GM10248 (cell line): ENCODE measurements at regions not wholly inside any gene's neighbourhood (a gene's known extent, or its start where the extent isn't known, plus 50 kb on each side); places are given as distances from the start of the nearest gene placed in this dataset.
"Not testable (repeated sequence)": the region's sequence is repeated elsewhere in the genome, so short reads cannot be mapped to it uniquely, and the experiment has no call there.

ENCODE experiments used
- CTCF ChIA-PET: fragments of 300-600 bp; sonication (Branson Sonifier 250); formaldehyde crosslinking; extraction: SDS; loops from one replicate; lab custom pipeline; 2021; ENCODE audit warnings: antibody characterized with exemption; lab: Yijun Ruan, JAX
- POLR2A ChIA-PET: fragments of 350-650 bp; sonication (Branson Sonifier 250); formaldehyde crosslinking; extraction: SDS; loops from one replicate; lab custom pipeline; 2020; ENCODE audit warnings: antibody characterized with exemption; lab: Yijun Ruan, JAX
- DNase-seq: peaks from one replicate; pipeline ENCODE4 v3.0.0; 2012; ENCODE audit errors: extremely low spot score
- CTCF ChIP-seq: IDR thresholded peaks from 2 replicates; pipeline ENCODE4 v1.5.1; 2012; ENCODE audit warnings: mild to moderate bottlenecking, low read depth; ENCODE audit errors: extremely low read depth, missing control alignments, control extremely low read depth

DNA sequence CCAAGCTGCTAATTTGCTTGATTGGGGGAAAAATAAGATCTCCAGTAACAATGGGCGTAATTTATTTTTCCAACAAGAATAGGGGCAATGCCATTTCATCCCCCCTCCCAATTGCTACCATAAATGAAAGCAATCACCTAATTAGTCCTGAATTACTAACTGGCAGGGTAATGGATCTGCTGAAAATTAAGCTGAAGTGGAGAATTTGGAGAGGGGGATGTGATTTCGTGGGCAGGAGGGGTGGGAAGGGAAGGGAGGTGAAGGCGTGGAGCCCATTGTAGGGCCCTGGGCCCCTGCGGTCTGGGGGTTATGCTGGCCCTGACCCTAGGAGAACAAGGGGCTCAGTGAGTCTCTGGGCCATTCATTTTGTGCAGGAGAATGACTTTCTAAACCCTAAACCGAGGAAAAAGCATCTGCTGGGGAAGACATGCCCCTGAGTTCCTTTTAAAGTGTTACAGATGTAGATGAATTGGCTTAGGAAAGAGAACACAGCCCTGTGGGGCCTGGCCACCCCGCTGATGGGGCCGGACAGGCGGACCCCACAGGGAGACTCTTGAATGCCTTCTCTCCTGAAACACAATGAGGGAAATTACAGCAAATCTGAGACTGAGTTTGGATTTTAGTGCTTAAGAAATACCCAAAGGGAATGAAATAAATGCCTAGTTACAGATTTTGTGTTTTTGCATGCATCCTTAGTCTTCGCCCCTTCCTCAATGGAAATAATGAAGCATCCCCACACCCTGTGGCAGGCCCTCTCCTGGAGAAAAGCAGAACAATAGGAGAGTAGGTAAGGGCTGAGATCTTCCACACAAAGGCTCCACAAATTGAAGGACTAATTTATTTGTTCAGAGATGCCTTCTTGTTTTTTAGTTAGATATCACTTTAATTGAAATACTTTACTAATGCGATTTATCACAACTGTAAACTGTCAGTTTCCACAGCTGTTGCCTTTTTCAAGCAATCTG lies 143.2 kb downstream of the PSAT1 start:
- no peak for DNase-seq
- no peak for TF ChIP-seq CTCF

DNA sequence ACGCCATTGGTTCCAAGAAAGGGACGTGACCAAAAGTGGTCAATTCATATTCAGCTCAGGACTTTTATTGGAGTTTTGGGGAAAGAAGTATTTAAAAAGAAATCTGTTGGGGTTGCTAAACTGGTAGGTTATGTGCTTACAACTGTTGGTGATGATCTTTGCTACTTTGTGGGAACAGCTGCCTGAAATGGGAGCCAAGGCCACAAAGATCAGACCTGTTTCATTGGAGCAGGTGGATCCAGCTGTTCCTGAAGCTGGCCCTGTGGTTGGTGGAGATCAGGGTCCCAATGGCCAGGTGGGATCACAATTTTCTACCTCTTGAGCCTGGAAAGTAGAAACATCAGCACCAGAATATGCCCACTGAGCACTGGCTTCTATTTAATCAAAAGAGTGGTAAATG lies 144.5 kb downstream of the PSAT1 start:
- CTCF ChIA-PET = interaction anchor here (1.1 kb wide), 1 partner anchor 13 kb away, joined by 3 read pairs; no protein-coding TSS in a partner anchor
- POLR2A ChIA-PET = no interaction called here
- DNase-seq = no peak
- TF ChIP-seq CTCF = no peak

More for the DNA sequence above, 143.2 kb downstream of the PSAT1 start:
- ChIA-PET CTCF (interaction anchor here (0.6 to 2.2 kb wide), 19 partner anchors 8 to 107 kb away, joined by 3 to 9 read pairs (median 3); no protein-coding TSS in a partner anchor), POLR2A (no interaction called here)

DNA sequence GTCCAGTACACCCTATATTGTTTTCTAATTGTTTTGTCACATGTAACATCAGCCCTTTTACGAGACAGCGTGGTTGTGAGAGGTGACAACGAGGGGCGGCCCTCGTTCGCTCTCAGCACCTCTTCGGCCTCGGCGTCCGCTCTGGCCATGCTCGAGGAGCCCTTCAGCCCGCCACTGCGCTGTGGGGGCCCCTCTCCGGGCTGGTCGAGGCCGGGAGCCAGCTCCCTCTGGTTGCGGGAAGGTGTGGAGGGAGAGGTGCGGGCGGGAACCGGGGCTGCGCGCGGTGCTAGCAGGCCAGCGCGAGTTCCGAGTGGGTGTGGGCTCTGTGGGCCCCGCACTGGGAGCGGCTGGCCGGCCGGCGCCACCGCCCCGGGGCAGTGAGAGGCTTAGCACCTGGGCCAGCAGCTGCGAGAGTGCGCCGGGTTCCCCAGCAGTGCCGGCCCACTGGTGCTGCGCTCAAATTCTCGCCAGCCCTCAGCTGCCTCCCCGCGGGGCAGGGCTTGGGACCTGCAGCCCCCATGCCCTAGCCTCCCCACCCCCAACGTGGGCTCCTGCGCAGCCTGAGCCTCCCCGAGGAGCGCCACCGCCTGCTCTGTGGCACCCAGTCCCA lies 145.0 kb downstream of the PSAT1 start:
- POLR2A ChIA-PET = no interaction called here
- CTCF ChIA-PET = interaction anchor here (1.1 kb wide), 1 partner anchor 13 kb away, joined by 3 read pairs; no protein-coding TSS in a partner anchor
- no peak for DNase-seq
- TF ChIP-seq CTCF = no peak

DNA sequence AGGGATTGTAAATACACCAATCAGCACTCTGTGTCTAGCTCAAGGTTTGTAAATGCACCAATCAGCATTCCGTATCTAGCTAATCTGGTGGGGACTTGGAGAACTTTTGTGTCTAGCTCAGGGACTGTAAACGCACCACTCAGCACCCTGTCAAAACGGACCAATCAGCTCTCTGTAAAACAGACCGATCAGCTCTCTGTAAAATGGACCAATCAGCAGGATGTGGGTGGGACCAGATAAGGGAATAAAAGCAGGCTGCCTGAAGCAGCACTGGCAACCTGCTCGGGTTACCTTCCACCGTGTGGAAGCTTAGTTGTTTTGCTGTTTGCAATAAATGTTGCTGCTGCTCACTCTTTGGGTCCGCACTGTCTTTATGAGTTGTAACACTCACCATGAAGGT lies 145.7 kb downstream of the PSAT1 start:
- DNase-seq, POLR2A ChIA-PET: not testable (repeated sequence)
- CTCF ChIA-PET = interaction anchor here (1.1 kb wide), 1 partner anchor 14 kb away, joined by 3 read pairs; no protein-coding TSS in a partner anchor

- POLR2A ChIA-PET = no interaction called here
- DNase-seq = no peak
- CTCF ChIA-PET = interaction anchor here (1.1 kb wide), 1 partner anchor 10 kb away, joined by 3 read pairs; no protein-coding TSS in a partner anchor
- TF ChIP-seq CTCF = no peak
These were observed 147.0 kb downstream of the PSAT1 start for GRCh38 chr9:78443946-78444345.

GRCh38 chr9:78448960-78449673 lies 152.2 kb downstream of the PSAT1 start:
- ChIA-PET POLR2A (no interaction called here), CTCF (interaction anchor here (1.3 to 1.8 kb wide), 4 partner anchors 10 to 29 kb away, joined by 3 to 8 read pairs (median 6); no protein-coding TSS in a partner anchor)
- DNase-seq = no peak
- no peak for TF ChIP-seq CTCF
